Mesothelial cell of epicardium (in vitro differentiated cells): ENCODE measurements at regions not wholly inside any gene's neighbourhood (a gene's known extent, or its start where the extent isn't known, plus 50 kb on each side); places are given as distances from the start of the nearest gene placed in this dataset.

ENCODE experiments used
- DNase-seq, 2 experiments: peaks; one replicate each; pipeline ENCODE4 v3.0.0; 2021; ENCODE audit warnings: low spot score in 2 of 2; ENCODE audit not compliant: unreplicated experiment in 2 of 2
- H3K27ac Mint-ChIP-seq: 2 replicates; pipeline ENCODE4 v1.8.0; 2021; ENCODE audit warnings: mixed read lengths
- H3K27me3 Mint-ChIP-seq: 2 replicates; pipeline ENCODE4 v1.8.0; 2021; ENCODE audit warnings: low read depth, mixed read lengths
- H3K36me3 Mint-ChIP-seq: 2 replicates; pipeline ENCODE4 v1.8.0; 2021; ENCODE audit warnings: mixed read lengths
- H3K4me1 Mint-ChIP-seq: 2 replicates; pipeline ENCODE4 v1.8.0; 2021; ENCODE audit warnings: mixed read lengths
- H3K4me3 Mint-ChIP-seq: 2 replicates; pipeline ENCODE4 v1.8.0; 2021; ENCODE audit warnings: mild to moderate bottlenecking, moderate library complexity, mixed read lengths
- H3K9me3 Mint-ChIP-seq: 2 replicates; pipeline ENCODE4 v1.8.0; 2021; ENCODE audit warnings: mixed read lengths
- CTCF ChIP-seq: fragments of 200-600 bp; sonication (generic); IDR thresholded peaks from one replicate; pipeline ENCODE4 v1.5.0; 2021; ENCODE audit warnings: antibody characterized with exemption; ENCODE audit not compliant: unreplicated experiment

DNA sequence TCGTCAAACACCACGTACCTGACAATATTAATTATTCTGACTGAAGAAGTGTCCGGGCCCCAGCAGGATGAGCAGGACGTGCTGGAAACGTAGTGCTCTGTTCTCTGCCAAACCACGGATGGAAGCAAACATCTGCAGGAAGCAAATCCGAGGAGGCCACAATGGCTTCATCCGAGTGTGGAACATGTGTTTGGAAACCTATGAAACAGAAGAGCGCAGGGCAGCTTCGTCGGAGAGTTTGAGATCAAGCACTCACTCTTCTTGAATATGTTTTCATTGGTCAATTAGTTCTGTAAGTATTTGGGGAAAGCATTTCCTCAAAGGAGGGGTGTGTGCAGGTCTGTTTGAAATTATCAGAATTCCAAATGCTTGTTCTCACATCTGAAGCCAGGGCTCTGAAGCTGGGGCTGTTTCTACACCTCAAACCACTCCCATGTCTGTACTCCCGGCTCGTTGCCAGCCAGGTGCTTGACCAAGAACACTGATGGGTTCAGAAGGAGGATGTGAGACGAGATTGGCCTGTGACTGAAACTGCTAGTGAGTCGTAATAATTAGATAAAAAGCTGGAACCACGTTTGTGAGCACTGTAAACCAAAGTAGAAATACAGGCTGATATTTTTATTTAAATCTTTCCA, 356.6 kb upstream of the SALL3 start:
- Mint-ChIP-seq H3K27ac (no peak overlapping the region), H3K9me3 (peaks cover 5% of the 10 kb centered on the region), H3K4me3 (no peak overlapping the region), H3K27me3 (peaks cover 16% of the 10 kb centered on the region), H3K4me1 (no peaks in the 10 kb centered on the region), H3K36me3 (no peaks in the 10 kb centered on the region)
- DNase-seq, result no peak
- TF ChIP-seq CTCF, result no peak

- H3K4me1 Mint-ChIP-seq, result no peaks in the 10 kb centered on the region
- peaks cover 16% of the 10 kb centered on the region for H3K27me3 Mint-ChIP-seq
- DNase-seq, result peak in 1 of 2 experiments; percentile 21
- no peaks in the 10 kb centered on the region for H3K36me3 Mint-ChIP-seq
- peaks cover 4% of the 10 kb centered on the region for H3K9me3 Mint-ChIP-seq
- TF ChIP-seq CTCF, result no peak
- H3K27ac Mint-ChIP-seq, result no peak overlapping the region
- H3K4me3 Mint-ChIP-seq, result no peak overlapping the region
These were observed 354.9 kb upstream of the SALL3 start for GRCh38 chr18:78624646-78625279.

DNA sequence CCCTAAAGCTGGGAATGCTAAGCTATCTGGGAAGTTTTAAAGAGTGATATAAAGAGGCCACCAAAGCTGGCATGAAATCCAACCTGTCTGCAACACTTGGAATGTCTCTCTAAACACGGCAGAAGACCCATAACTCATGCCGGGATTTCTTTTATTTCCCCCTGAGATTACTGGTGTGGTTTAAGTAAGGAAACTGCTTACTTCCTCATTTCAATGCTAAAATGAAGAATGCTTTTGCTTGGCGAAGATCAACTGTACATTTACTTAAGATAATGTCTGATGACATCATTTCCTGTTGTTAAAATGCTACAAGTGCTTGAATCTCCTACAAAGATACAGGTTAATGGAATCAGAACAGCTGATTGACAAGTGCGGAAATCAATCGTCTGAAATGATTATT, 353.8 kb upstream of the SALL3 start:
- peak in 1 of 2 experiments; percentile 0 for DNase-seq
- no peak overlapping the region for H3K4me3 Mint-ChIP-seq
- H3K27me3 Mint-ChIP-seq, result peaks cover 16% of the 10 kb centered on the region
- H3K9me3 Mint-ChIP-seq, result peaks cover 4% of the 10 kb centered on the region
- H3K36me3 Mint-ChIP-seq, result no peaks in the 10 kb centered on the region
- no peak for TF ChIP-seq CTCF
- H3K4me1 Mint-ChIP-seq, result no peaks in the 10 kb centered on the region
- H3K27ac Mint-ChIP-seq, result no peak overlapping the region

DNA sequence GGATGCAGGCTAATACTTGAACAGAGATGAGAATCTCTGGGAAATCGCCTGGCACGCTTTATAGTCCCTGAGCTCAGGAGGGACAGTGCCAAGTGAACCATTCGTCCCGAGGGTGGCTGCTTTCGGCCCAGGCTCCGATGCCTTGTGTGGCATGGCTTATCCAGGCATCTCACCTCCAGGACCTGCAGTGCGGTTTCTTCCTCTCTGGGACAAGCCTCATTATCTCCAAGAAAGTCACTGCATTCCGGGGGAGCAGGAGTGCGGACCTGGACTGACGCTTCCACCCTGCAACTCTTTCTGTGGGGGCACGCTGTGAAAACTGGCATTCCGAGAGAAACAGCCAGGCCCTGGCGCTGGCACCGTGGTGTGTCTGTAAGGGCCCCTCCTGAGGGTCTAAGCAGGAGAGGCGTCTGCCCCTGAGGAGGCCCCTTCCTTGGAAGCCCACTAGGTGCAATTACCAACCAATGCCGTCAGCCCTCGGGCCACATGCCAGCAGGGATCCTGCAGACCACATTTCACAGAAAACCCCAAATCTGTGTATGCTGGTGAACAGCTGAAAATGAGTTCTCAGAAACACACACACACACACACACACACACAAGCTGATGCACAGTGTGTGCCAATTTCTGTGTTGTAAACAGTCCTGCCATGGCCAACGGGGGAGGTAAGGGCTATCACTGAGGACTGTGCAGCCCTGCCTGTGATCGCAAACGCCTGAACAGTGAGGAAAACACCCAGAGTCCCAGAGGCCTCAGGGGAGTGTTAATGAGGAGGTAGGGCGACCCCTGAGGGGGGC, 351.9 kb upstream of the SALL3 start:
- Mint-ChIP-seq H3K9me3 (peaks cover 4% of the 10 kb centered on the region), H3K27me3 (peaks cover 12% of the 10 kb centered on the region), H3K4me1 (no peaks in the 10 kb centered on the region), H3K36me3 (no peaks in the 10 kb centered on the region), H3K4me3 (no peak overlapping the region), H3K27ac (no peak overlapping the region)
- DNase-seq, result peak in 1 of 2 experiments; percentile 29
- no peak for TF ChIP-seq CTCF

DNA sequence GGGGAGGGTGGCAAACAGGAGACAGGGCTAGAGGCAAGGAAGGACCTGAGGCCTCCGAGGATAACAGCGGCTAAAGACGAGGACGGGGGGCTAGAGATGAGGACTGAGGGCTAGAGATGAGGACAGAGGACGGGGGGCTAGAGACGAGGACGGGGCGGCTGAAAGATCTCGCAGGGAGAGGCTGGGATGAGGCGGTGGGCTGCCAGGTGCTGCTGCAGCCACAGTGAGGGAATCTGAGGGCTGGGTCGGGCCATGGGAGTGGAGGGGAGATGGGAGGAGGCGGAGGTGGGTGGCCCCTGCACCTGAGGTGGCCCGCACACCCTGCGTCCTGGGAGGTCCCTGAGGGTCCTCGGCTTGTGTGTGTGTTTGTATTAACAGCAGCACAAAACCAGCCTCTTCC, 350.2 kb upstream of the SALL3 start:
- Mint-ChIP-seq H3K9me3 (peaks cover 4% of the 10 kb centered on the region), H3K36me3 (no peaks in the 10 kb centered on the region), H3K27me3 (peaks cover 11% of the 10 kb centered on the region), H3K27ac (no peak overlapping the region), H3K4me1 (no peaks in the 10 kb centered on the region), H3K4me3 (no peak overlapping the region)
- TF ChIP-seq CTCF, result no peak
- DNase-seq, result no peak
